Endothelial cell of umbilical vein (primary cell): ENCODE measurements at regions not wholly inside any gene's neighbourhood (a gene's known extent, or its start where the extent isn't known, plus 50 kb on each side); places are given as distances from the start of the nearest gene placed in this dataset.

Experiments used
- BruUV-seq: library from RNA; stranded (reverse); fragments of 400-500 nt; replicated peaks from 2 replicates; lab custom pipeline; 2021; lab: Mats Ljungman, UMichigan
- CTCF ChIA-PET: fragments of 300-600, 350-600 bp; sonication (Branson Sonifier 250); formaldehyde crosslinking; loops from one replicate; lab custom pipeline; 2021; ENCODE audit warnings: antibody characterized with exemption, inconsistent platforms; lab: Charles Lee
- POLR2A ChIA-PET: fragments of 300-600, 350-600 bp; sonication (Branson Sonifier 250); formaldehyde crosslinking; loops from one replicate; lab custom pipeline; 2021; ENCODE audit warnings: antibody characterized with exemption, inconsistent platforms; lab: Charles Lee
- DNase-seq: peaks from one replicate; pipeline ENCODE4 v3.0.0-alpha.2; 2011; ENCODE audit warnings: low read depth, low spot score
- FAIRE-seq: peaks from 2 replicates; lab custom pipeline; 2011; peaks lifted over from hg19 to GRCh38; lab: Jason Lieb, UNC
- H2AFZ ChIP-seq: 2 replicates; pipeline ENCODE4 v1.6.0; 2012; ENCODE audit warnings: low read depth, low read length, control low read depth, inconsistent platforms
- H3K27ac ChIP-seq: 2 replicates; pipeline ENCODE4 v1.5.1; 2011; ENCODE audit warnings: low read depth, mild to moderate bottlenecking, control low read depth, low read length, moderate library complexity; ENCODE audit not compliant: insufficient read depth
- H3K27me3 ChIP-seq, 2 experiments: 2 replicates each; pipeline versions ENCODE4 v1.6.0 to v1.6.1; 2011; ENCODE audit warnings: low read length in 2 of 2, mixed read lengths in 1 of 2; ENCODE audit not compliant: control insufficient read depth in 2 of 2, insufficient read depth in 2 of 2
- H3K36me3 ChIP-seq, 2 experiments: 2 replicates in 1 of 2; 3 replicates in 1 of 2; pipeline ENCODE4 v1.5.1; 2011; ENCODE audit warnings: low read length in 2 of 2, mild to moderate bottlenecking in 1 of 2, moderate library complexity in 1 of 2; ENCODE audit not compliant: control insufficient read depth in 2 of 2, insufficient read depth in 2 of 2; ENCODE audit errors: extremely low read depth in 1 of 2
- H3K4me1 ChIP-seq: 3 replicates; pipeline ENCODE4 v1.5.1; 2011; ENCODE audit warnings: mild to moderate bottlenecking, low read length; ENCODE audit not compliant: control insufficient read depth, insufficient read depth; ENCODE audit errors: extremely low read depth
- H3K4me2 ChIP-seq: 2 replicates; pipeline ENCODE4 v1.6.1; 2011; ENCODE audit warnings: low read length, control low read depth, mixed read lengths; ENCODE audit not compliant: insufficient read depth
- H3K4me3 ChIP-seq, 3 experiments: fragments of 200-600 bp in 1 of 3; sonication (generic), shearing (Covaris generic) in 1 of 3; replicated peaks in 1 of 3; 2 replicates each; pipeline ENCODE4 v1.5.1; 2011 to 2016; ENCODE audit warnings: control low read depth in 3 of 3, low read length in 3 of 3, mild to moderate bottlenecking in 2 of 3, inconsistent platforms in 1 of 3, low read depth in 1 of 3, moderate library complexity in 1 of 3; ENCODE audit not compliant: insufficient read depth in 1 of 3
- H3K79me2 ChIP-seq: 2 replicates; pipeline ENCODE4 v1.6.0; 2012; ENCODE audit warnings: low read length, inconsistent platforms; ENCODE audit not compliant: control insufficient read depth, insufficient read depth
- H3K9ac ChIP-seq: replicated peaks from 2 replicates; pipeline ENCODE3; 2011; ENCODE audit warnings: low read length, control low read depth; ENCODE audit not compliant: insufficient read depth; ENCODE audit errors: extremely low read depth
- H3K9me1 ChIP-seq: replicated peaks from 3 replicates; pipeline ENCODE4 v1.6.0; 2011; ENCODE audit warnings: mild to moderate bottlenecking, low read length; ENCODE audit not compliant: control insufficient read depth, insufficient read depth; ENCODE audit errors: extremely low read depth
- H3K9me3 ChIP-seq: replicated peaks from 2 replicates; pipeline ENCODE4 v1.5.1; 2012; ENCODE audit warnings: low read length, inconsistent platforms; ENCODE audit not compliant: control insufficient read depth, insufficient read depth
- H4K20me1 ChIP-seq: replicated peaks from 2 replicates; pipeline ENCODE3; 2011; ENCODE audit warnings: mild to moderate bottlenecking, low read length; ENCODE audit not compliant: control insufficient read depth, insufficient read depth; ENCODE audit errors: extremely low read depth
- CTCF ChIP-seq, 2 donors: IDR thresholded peaks; 1 replicate in 1 of 2; 2 replicates in 1 of 2; pipeline ENCODE4 v1.5.1; 2011; ENCODE audit warnings: low read length in 2 of 2, mild to moderate bottlenecking in 2 of 2, moderate library complexity in 2 of 2, control low read depth in 1 of 2, inconsistent platforms in 1 of 2, low read depth in 1 of 2; ENCODE audit not compliant: insufficient read depth in 1 of 2; ENCODE audit errors: extremely low read depth in 1 of 2
- EZH2 ChIP-seq: IDR thresholded peaks from 2 replicates; pipeline ENCODE4 v1.6.1; 2012; ENCODE audit warnings: borderline replicate concordance, low read depth, mild to moderate bottlenecking, moderate library complexity, low read length, inconsistent platforms; ENCODE audit not compliant: severe bottlenecking
- FOS ChIP-seq: IDR thresholded peaks from 2 replicates; pipeline ENCODE4 v1.6.1; 2011; ENCODE audit warnings: mild to moderate bottlenecking, low read length, moderate library complexity, borderline replicate concordance; ENCODE audit not compliant: insufficient read depth
- GATA2 ChIP-seq: IDR thresholded peaks from 2 replicates; pipeline ENCODE4 v1.7.0; 2011; ENCODE audit warnings: low read depth, mild to moderate bottlenecking, moderate library complexity, mixed read lengths, low read length; ENCODE audit not compliant: insufficient read length, insufficient read depth
- JUN ChIP-seq: IDR thresholded peaks from 2 replicates; pipeline ENCODE4 v1.6.1; 2011; ENCODE audit warnings: borderline replicate concordance, low read depth; ENCODE audit not compliant: insufficient read length, insufficient read depth
- MYC ChIP-seq: IDR thresholded peaks from one replicate; pipeline ENCODE4 v1.6.1; 2011; ENCODE audit warnings: mild to moderate bottlenecking, low read depth, low read length
- POLR2A ChIP-seq: IDR thresholded peaks from 2 replicates; pipeline ENCODE4 v1.6.1; 2012; ENCODE audit warnings: low read depth, mild to moderate bottlenecking, control low read depth, low read length
- POLR2AphosphoS5 ChIP-seq: IDR thresholded peaks from 2 replicates; pipeline ENCODE4 v1.6.1; 2012; ENCODE audit warnings: low read depth, mild to moderate bottlenecking, control low read depth, low read length, moderate library complexity; ENCODE audit not compliant: insufficient read depth
- dilution Hi-C: fragments of 300-500 bp; cut with MboI; formaldehyde crosslinking; loops from one replicate; pipeline ENCODE4 v1.15.0; 2019; ENCODE audit warnings: low sequenced_read_pairs; ENCODE audit not compliant: extremely low pct_ligation_motif_present
- intact Hi-C: fragments of 100-400 bp; cut with micrococcal nuclease; formaldehyde crosslinking; loops from one replicate; pipeline ENCODE4 v1.10.0; 2022
- TF ChIP-seq, protein P1 (sequence below): IDR thresholded peaks from 2 replicates; pipeline ENCODE4 v1.6.1; 2011; ENCODE audit not compliant: insufficient read depth, insufficient read length

DNA sequence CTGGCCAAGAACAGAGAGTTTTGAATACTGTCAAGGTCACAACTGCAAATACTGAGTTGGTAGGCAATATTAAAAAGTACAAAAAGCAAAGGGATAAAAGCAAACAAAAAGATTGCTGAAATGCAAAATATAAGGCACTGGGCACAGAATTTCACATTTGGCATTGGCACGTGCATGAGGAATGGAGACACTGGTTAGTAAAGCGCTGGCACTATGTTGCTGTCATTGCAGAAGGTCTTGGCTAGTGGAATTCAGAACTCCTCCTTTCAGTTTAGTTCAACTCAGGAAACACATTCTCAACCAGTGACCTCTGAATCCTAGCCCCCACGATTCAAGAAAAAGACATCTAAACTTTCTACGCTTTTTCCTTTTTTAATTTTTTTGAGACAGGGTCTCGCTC, 111.8 kb upstream of the PSMD7 start:
- no peak overlapping the region for H3K9ac ChIP-seq
- no peaks in the 10 kb centered on the region for H3K79me2 ChIP-seq
- no peak overlapping the region for H2AFZ ChIP-seq
- H3K27ac ChIP-seq: no peak overlapping the region
- ChIA-PET CTCF (no interaction called here), POLR2A (no interaction called here)
- BruUV-seq: no TSS peak
- TF ChIP-seq POLR2A (no peak), MYC (no peak), FOS (no peak), EZH2 (no peak), GATA2 (no peak), CTCF (IDR thresholded peaks at IDR 0.05; ENCODE audit: extremely low read depth in 1 of 2, insufficient read depth in 1 of 2, low read depth in 1 of 2, low read length in 2 of 2) (no peak), POLR2AphosphoS5 (no peak), JUN (no peak)
- TF ChIP-seq, protein P1, sequence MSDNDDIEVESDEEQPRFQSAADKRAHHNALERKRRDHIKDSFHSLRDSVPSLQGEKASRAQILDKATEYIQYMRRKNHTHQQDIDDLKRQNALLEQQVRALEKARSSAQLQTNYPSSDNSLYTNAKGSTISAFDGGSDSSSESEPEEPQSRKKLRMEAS: no peak
- no peak for DNase-seq
- no peaks in the 10 kb centered on the region for H3K27me3 ChIP-seq
- H4K20me1 ChIP-seq: no peaks in the 10 kb centered on the region
- no peaks in the 10 kb centered on the region for H3K36me3 ChIP-seq
- no peak overlapping the region for H3K4me3 ChIP-seq
- H3K4me2 ChIP-seq: no peak overlapping the region
- H3K9me1 ChIP-seq: no peaks in the 10 kb centered on the region
- H3K4me1 ChIP-seq: no peaks in the 10 kb centered on the region
- H3K9me3 ChIP-seq: no peaks in the 10 kb centered on the region
- dilution Hi-C loops: no loop called here
- intact Hi-C loops: no loop called here
- FAIRE-seq: no peak
